Loucy (cell line): ENCODE measurements at regions not wholly inside any gene's neighbourhood (a gene's known extent, or its start where the extent isn't known, plus 50 kb on each side); places are given as distances from the start of the nearest gene placed in this dataset.

ENCODE experiments used
- EZH2phosphoT487 ChIP-seq: fragments of 200-600 bp; IDR thresholded peaks from 2 replicates; pipeline ENCODE4 v1.6.1; 2018; ENCODE audit warnings: antibody characterized with exemption, mild to moderate bottlenecking, moderate library complexity, borderline replicate concordance
- TF ChIP-seq, protein P1 (sequence below): fragments of 200-600 bp; sonication (generic); conservative IDR thresholded peaks from 2 replicates; pipeline ENCODE4 v1.5.1; 2014; ENCODE audit warnings: mild to moderate bottlenecking, antibody characterized with exemption, low read length

DNA sequence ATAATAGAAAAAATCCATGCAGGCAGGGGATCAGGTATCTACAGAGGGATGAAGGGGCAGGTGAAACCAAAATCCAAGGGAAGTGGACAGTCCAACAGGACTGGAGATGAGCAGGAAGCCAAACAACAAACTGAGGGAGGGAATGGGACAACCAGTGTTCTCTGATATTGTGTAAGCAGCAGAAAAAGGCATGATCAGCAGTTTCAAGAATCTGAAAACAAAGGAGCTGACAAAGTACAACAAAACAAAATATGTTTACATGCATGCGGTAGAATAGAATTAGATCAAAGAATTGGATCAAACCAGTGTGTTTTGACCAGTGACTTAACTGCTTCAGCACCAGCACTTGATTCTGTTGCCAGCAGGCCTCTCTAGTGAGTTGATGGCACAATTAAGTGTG, 729.7 kb downstream of the RFPL4B start:
- TF ChIP-seq EZH2phosphoT487 = no peak
- TF ChIP-seq, protein P1, sequence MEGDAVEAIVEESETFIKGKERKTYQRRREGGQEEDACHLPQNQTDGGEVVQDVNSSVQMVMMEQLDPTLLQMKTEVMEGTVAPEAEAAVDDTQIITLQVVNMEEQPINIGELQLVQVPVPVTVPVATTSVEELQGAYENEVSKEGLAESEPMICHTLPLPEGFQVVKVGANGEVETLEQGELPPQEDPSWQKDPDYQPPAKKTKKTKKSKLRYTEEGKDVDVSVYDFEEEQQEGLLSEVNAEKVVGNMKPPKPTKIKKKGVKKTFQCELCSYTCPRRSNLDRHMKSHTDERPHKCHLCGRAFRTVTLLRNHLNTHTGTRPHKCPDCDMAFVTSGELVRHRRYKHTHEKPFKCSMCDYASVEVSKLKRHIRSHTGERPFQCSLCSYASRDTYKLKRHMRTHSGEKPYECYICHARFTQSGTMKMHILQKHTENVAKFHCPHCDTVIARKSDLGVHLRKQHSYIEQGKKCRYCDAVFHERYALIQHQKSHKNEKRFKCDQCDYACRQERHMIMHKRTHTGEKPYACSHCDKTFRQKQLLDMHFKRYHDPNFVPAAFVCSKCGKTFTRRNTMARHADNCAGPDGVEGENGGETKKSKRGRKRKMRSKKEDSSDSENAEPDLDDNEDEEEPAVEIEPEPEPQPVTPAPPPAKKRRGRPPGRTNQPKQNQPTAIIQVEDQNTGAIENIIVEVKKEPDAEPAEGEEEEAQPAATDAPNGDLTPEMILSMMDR = no peak
